Suprapubic skin (tissue), 3 donors: ENCODE measurements at regions not wholly inside any gene's neighbourhood (a gene's known extent, or its start where the extent isn't known, plus 50 kb on each side); places are given as distances from the start of the nearest gene placed in this dataset.

Experiments
- POLR2A ChIP-seq, 2 donors: fragments of 450-650 bp; IDR thresholded peaks; one replicate each; pipeline ENCODE4 v1.6.1; 2017; ENCODE audit warnings: antibody characterized with exemption in 2 of 2, mild to moderate bottlenecking in 2 of 2, moderate library complexity in 2 of 2
- TF ChIP-seq, protein P1 (sequence below), 2 donors: fragments of 200-600 bp in 1 of 2; fragments of 450-650 bp in 1 of 2; sonication (generic) in 1 of 2; IDR thresholded peaks; one replicate each; pipeline ENCODE4 v1.5.1; 2016 to 2019; ENCODE audit warnings: antibody characterized with exemption in 2 of 2, mild to moderate bottlenecking in 1 of 2, moderate library complexity in 1 of 2

DNA sequence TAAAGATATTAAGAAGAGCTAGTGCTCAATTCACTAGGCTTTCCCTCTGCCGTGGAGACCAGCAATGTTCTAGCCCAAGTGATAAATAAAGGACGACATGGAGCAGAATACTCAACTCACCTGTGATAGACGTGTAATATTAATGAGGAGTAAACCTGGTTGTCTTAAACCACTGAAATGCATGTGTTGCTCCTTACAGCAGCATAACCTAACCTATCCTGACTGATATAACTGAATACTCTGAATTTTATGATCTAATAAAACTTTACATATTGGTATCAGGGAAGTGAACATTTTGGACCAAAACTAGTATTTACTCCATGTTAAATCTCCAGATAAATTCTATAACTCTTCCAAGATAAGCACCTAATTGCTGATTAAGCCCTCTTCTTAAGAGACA lies 531.0 kb downstream of the METTL4 start:
- TF ChIP-seq, protein P1, sequence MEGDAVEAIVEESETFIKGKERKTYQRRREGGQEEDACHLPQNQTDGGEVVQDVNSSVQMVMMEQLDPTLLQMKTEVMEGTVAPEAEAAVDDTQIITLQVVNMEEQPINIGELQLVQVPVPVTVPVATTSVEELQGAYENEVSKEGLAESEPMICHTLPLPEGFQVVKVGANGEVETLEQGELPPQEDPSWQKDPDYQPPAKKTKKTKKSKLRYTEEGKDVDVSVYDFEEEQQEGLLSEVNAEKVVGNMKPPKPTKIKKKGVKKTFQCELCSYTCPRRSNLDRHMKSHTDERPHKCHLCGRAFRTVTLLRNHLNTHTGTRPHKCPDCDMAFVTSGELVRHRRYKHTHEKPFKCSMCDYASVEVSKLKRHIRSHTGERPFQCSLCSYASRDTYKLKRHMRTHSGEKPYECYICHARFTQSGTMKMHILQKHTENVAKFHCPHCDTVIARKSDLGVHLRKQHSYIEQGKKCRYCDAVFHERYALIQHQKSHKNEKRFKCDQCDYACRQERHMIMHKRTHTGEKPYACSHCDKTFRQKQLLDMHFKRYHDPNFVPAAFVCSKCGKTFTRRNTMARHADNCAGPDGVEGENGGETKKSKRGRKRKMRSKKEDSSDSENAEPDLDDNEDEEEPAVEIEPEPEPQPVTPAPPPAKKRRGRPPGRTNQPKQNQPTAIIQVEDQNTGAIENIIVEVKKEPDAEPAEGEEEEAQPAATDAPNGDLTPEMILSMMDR (IDR thresholded peaks at IDR 0.05) = no peak
- no peak for TF ChIP-seq POLR2A (IDR thresholded peaks at IDR 0.05)
